NOMO-1 (cell line): ENCODE measurements at regions not wholly inside any gene's neighbourhood (a gene's known extent, or its start where the extent isn't known, plus 50 kb on each side); places are given as distances from the start of the nearest gene placed in this dataset.

Experiments
- DNase-seq, 2 experiments: peaks; one replicate each; lab custom pipeline; 2025; ENCODE audit not compliant: unreplicated experiment in 2 of 2; lab: John Stamatoyannopoulos, UW

DNA sequence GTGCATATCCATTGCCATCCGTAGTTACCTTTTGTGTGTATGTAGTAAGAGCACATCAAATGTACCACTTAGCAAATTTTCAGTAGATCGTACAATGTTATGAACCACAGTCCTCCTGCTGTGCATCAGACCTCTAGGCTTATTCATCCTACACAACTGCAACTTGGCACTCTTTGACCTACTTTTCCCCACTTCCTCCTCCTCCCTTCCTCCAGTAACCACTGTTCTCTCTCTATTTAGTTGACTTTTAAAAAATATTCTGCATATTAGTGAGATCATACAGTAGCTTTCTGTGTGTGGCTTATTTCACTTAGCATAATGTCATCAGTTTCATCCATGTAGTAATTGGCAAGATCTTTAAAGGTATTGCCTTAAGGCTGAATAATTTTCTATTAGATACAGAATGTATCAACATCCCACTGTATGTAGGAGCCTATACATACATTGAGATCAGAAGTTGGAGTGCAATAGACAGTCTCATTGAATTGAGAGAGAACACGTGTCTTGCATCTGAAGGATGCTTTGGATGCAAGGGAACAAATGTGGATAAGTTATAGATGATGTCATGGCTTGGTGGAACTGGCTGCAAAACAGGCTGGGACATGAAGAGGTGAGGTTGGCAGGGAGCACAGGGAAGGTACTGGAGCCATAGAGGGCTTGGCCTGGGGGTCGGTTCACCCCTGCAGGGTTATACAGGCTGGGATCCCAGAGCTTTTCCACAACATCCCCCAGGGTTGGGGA lies 83.0 kb upstream of the FAM180A start:
- DNase-seq = no peak

DNA sequence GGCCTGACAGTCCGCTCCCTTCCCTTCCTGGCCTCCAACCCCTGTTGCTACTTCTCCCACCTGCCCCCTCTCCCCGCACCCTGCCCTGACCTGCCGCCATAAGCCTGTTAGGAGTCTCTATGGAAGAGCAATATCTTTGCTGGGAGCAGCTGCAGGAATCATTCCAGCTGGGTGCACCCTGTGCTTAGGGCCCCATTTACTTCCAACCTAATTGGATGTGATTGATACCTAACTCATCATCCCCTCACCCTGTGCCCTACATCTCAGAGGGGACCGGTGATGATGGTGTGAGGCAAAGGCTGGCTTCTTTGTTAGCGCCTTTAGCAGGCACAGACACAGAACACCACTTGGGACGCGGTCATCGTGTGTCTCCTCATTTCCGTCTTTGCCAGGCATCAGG lies 80.0 kb upstream of the FAM180A start:
- no peak for DNase-seq

DNA sequence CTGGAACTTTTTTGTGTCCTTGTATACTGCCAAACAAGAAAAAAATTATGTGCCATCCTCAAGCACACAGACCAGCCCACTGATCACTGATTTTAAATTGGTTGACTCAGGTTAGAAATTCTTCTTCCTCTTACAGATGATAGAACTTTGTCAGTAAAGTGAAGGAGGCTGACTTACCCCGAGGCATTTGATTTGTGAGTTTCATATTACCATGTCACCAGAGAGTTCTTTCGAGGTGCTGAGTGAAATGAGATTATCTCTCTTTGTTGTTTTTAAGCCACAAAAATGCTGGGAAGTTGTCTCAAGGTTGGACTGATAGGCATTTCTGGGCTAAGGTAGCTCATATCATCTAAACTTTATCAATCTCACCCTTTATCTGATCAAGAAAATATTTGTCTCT lies 78.8 kb upstream of the FAM180A start:
- no peak for DNase-seq

DNA sequence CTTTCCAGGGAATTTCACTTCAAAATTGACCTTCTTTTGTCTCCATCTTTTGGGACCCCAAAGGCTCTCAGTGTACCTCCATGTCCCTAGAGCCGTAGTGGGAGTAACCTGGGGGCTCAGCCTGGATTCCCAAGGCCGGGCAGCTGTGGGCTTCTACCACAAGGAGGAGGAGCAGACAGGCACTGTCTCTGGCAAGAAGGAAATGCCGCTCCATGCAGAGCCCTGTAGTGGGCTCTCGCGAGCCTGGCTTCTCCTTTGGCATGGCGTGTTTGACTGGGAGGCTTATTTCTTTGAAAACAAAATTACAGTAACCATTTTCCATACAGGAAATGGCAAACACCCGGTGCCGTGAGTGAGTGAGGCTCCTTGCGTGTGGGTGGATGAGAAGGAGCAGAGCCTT lies 76.8 kb upstream of the FAM180A start:
- no peak for DNase-seq

DNA sequence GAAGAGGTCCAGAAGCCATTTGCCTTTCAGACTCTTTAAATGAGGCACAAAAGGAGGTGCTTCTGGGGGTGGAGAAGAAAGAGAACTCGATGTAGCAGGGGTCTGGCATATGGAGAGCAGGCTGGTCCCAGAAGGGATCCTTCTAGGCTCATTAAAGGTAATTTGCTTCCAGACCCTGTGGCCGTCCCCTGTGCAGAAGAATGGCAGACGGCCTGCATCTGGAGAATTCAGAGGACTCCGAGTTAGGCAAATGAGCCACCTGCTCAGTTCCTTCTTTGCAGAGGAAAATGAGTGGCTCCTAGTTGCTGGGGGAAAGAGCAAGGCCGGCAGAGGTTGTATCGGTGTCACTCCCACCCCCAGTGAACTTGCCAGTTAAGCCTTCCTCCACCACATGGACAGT lies 73.8 kb upstream of the FAM180A start:
- DNase-seq = no peak

- DNase-seq = no peak
Measured at GRCh38 chr7:135817583-135817982, 69.0 kb upstream of the FAM180A start.

DNA sequence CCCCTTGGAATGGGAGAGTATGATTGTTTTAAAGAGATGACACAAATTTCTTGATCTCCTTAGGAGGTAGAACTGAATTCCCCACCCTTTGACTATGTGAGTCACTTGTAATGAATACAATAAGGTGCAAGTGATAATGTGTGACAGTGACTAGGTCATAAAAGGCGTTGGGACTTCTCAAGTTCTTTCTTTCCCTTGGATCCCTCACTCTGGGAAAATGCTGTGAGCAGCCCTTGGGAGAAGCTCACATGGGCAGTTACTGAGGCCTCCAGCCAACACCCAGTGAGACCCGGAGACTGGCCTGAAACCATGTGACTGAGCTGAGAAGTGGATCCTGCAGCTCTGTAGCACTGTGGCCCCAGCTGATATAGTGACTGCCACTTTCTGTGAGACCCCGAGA lies 66.4 kb upstream of the FAM180A start:
- no peak for DNase-seq

DNA sequence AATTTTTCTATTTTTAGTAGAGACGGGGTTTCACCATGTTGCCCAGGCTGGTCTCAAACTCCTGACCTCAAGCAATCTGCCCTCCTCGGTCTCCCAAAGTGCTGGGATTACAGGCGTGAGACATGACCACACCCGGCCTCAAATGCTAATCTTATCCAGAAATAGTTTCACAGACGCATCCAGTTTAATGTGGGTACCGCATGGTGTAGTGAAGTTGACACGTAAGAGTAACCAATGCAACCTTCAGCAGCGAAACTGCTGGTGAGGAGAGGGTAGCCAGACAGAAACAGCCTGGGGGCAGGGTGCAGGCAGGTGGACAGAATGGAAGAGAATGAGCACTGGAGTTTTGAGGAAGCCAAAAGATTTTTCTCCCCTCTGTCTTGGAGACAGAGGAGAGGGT lies 63.5 kb upstream of the FAM180A start:
- DNase-seq = no peak

- no peak for DNase-seq
Measured at GRCh38 chr7:135811506-135811905, 62.9 kb upstream of the FAM180A start.

GRCh38 chr7:135808206-135808605 lies 59.6 kb upstream of the FAM180A start:
- no peak for DNase-seq

DNA sequence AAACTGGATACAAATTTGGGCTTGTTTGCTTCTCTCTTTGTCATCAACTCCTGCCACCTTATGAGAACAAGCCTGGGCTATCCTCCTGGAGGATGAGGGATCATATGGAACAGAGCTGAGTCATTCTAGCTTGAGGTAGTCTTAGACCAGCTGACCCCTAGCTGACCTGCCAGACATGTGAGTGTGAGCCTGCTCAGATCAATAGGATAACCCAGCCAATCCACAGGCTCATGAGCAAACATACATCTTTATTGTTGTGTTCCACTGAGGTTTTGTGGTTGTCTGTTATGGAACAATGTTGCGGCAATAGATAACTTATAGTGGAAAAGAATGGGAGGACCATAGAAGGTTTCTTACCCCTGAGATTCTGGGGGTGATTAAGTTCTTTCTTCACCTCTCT lies 54.5 kb upstream of the FAM180A start:
- no peak for DNase-seq

GRCh38 chr7:135802697-135803096 lies 54.1 kb upstream of the FAM180A start:
- no peak for DNase-seq

DNA sequence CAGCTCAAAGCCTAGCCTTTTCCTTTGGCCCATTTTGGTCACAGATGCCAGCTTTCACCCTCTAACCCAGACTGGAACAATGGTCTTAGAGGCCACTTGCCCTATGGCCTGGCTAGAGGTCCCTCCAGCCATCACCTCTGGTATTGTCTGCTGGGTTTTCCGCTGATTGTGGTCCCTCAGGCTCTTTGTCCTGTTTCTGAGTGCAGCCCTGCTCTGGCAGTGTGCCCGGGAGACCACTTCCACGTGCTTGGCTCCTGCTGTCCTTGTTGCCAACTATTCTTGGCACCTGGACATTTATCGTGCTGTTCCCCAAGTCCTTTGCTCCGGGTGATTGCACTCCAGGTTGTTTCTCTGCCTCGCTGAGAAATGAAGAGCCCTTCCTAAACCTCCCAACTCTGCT lies 53.3 kb upstream of the FAM180A start:
- no peak for DNase-seq

- DNase-seq = peak in 1 of 2 experiments; percentile 9
Measured at GRCh38 chr7:135801045-135801693, 52.6 kb upstream of the FAM180A start.

DNA sequence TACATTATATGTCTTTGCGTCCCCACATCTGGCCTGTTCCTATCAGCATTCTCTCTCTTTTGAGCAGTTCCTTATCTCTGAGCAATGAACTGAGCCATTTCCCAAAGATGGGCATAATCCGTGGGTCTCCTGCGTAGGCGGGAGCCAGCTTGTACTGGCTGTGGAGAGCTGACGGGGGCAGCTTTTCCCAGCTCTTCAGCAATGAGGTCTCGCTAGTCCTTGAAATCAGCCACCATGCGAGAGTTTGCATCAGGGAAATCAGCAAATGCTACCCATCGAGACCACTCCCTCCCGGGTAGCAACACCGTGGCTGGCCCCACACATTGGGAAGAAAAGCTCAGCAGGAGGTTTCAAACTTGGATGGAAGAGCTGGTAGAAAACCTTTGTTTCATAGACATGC lies 51.9 kb upstream of the FAM180A start:
- DNase-seq = no peak

- DNase-seq = no peak
Measured at GRCh38 chr7:135799881-135800280, 51.3 kb upstream of the FAM180A start.
